Upper lobe of left lung (tissue), 4 donors: ENCODE measurements at regions not wholly inside any gene's neighbourhood (a gene's known extent, or its start where the extent isn't known, plus 50 kb on each side); places are given as distances from the start of the nearest gene placed in this dataset.

Experiments used
- EP300 ChIP-seq, 4 donors: sonication (generic); formaldehyde crosslinking; IDR thresholded peaks; one replicate each; pipeline ENCODE4 v1.5.1; 2017; ENCODE audit warnings: antibody characterized with exemption in 4 of 4, control low read depth in 2 of 4
- POLR2A ChIP-seq, 4 donors: fragments of 450-650 bp; IDR thresholded peaks; one replicate each; pipeline ENCODE4 v1.5.1; 2016 to 2017; ENCODE audit warnings: antibody characterized with exemption in 4 of 4, mild to moderate bottlenecking in 2 of 4
- POLR2AphosphoS5 ChIP-seq, 2 donors: sonication (generic); formaldehyde crosslinking; IDR thresholded peaks; one replicate each; pipeline ENCODE4 v1.5.1; 2017; ENCODE audit warnings: antibody characterized with exemption in 2 of 2
- TF ChIP-seq, protein P1 (sequence below), 6 experiments: fragments of 450-650 bp in 4 of 6; fragments of 200-600 bp in 2 of 6; sonication (generic) in 2 of 6; IDR thresholded peaks; one replicate each; pipeline ENCODE4 v1.5.1; 2016 to 2019; ENCODE audit warnings: antibody characterized with exemption in 6 of 6

DNA sequence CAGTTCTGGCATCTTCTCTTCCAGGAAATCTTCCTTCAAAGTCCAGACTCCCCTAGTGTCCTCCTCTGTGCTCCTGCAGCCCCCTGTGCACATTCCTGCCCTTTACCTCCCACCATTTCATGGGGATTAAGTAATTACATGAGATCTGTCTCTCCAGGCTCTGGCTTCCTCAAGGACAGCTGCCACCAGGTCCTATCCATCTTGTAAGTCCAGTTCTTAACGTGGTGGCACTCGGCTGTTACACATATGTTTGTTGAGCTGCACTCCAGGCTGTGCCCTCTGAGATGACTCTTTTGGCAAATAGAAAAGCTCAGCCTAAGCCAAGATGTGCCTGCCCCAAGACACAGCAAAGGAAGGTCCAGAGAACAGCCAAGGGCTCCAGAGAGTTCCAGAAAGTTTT lies 57.4 kb upstream of the CAMK1G start:
- TF ChIP-seq, protein P1, sequence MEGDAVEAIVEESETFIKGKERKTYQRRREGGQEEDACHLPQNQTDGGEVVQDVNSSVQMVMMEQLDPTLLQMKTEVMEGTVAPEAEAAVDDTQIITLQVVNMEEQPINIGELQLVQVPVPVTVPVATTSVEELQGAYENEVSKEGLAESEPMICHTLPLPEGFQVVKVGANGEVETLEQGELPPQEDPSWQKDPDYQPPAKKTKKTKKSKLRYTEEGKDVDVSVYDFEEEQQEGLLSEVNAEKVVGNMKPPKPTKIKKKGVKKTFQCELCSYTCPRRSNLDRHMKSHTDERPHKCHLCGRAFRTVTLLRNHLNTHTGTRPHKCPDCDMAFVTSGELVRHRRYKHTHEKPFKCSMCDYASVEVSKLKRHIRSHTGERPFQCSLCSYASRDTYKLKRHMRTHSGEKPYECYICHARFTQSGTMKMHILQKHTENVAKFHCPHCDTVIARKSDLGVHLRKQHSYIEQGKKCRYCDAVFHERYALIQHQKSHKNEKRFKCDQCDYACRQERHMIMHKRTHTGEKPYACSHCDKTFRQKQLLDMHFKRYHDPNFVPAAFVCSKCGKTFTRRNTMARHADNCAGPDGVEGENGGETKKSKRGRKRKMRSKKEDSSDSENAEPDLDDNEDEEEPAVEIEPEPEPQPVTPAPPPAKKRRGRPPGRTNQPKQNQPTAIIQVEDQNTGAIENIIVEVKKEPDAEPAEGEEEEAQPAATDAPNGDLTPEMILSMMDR (IDR thresholded peaks at IDR 0.05): no peak
- TF ChIP-seq POLR2A (IDR thresholded peaks at IDR 0.05) (no peak), POLR2AphosphoS5 (IDR thresholded peaks at IDR 0.05) (no peak), EP300 (IDR thresholded peaks at IDR 0.05) (no peak)
